HEK293 (cell line): ENCODE measurements at regions not wholly inside any gene's neighbourhood (a gene's known extent, or its start where the extent isn't known, plus 50 kb on each side); places are given as distances from the start of the nearest gene placed in this dataset.

ENCODE experiments used
- CTCF ChIA-PET: fragments of 350-600 bp; formaldehyde crosslinking; extraction: SDS; loops from one replicate; lab custom pipeline; 2021; ENCODE audit warnings: antibody characterized with exemption; lab: Yijun Ruan, JAX
- POLR2A ChIA-PET: fragments of 300-600 bp; formaldehyde crosslinking; extraction: SDS; loops from one replicate; lab custom pipeline; 2020; ENCODE audit warnings: antibody characterized with exemption, inconsistent platforms; lab: Yijun Ruan, JAX
- H3K27ac ChIP-seq: fragments of 200-500 bp; sonication (Bioruptor generic); 2 replicates; pipeline ENCODE4 v1.5.1; 2014; ENCODE audit warnings: low read depth, low read length, control low read depth, inconsistent platforms; ENCODE audit errors: extremely low read depth
- H3K36me3 ChIP-seq, 2 experiments: fragments of 200-500 bp in 1 of 2; sonication (Bioruptor generic) in 1 of 2; 1 replicate in 1 of 2; 2 replicates in 1 of 2; pipeline ENCODE4 v1.5.1; 2014 to 2017; ENCODE audit warnings: inconsistent platforms in 2 of 2, low read length in 2 of 2; ENCODE audit not compliant: control insufficient read depth in 2 of 2, insufficient read depth in 1 of 2
- H3K4me1 ChIP-seq: fragments of 200-500 bp; sonication (Bioruptor generic); 2 replicates; pipeline ENCODE4 v1.5.1; 2014; ENCODE audit warnings: mild to moderate bottlenecking, low read length, inconsistent platforms; ENCODE audit not compliant: control insufficient read depth, insufficient read depth
- H3K4me3 ChIP-seq: 2 replicates; pipeline ENCODE4 v1.5.1; 2011; ENCODE audit warnings: low read depth, mild to moderate bottlenecking, control low read depth, low read length, moderate library complexity
- H3K9me3 ChIP-seq: fragments of 200-500 bp; sonication (Bioruptor generic); 2 replicates; pipeline ENCODE4 v1.5.1; 2014; ENCODE audit warnings: low read depth, low read length, inconsistent platforms; ENCODE audit not compliant: control insufficient read depth, insufficient read depth
- BCL11B ChIP-seq: fragments of 450-650 bp; formaldehyde crosslinking; IDR thresholded peaks from 2 replicates; pipeline ENCODE4 v1.5.1; 2016; ENCODE audit warnings: low read depth, missing biosample characterization, missing genetic modification characterization
- FEZF1 ChIP-seq: fragments of 450-650 bp; formaldehyde crosslinking; IDR thresholded peaks from 2 replicates; pipeline ENCODE4 v1.5.1; 2016; ENCODE audit warnings: missing biosample characterization, missing genetic modification characterization
- GFI1B ChIP-seq: fragments of 450-650 bp; formaldehyde crosslinking; IDR thresholded peaks from 2 replicates; pipeline ENCODE4 v1.5.1; 2016; ENCODE audit warnings: missing biosample characterization, missing genetic modification characterization
- OSR2 ChIP-seq: fragments of 450-650 bp; formaldehyde crosslinking; IDR thresholded peaks from 2 replicates; pipeline ENCODE4 v1.5.1; 2016; ENCODE audit warnings: missing biosample characterization, missing genetic modification characterization
- OVOL3 ChIP-seq: fragments of 450-650 bp; formaldehyde crosslinking; IDR thresholded peaks from 2 replicates; pipeline ENCODE4 v1.5.1; 2016; ENCODE audit warnings: missing biosample characterization, missing genetic modification characterization
- TRIM28 ChIP-seq: IDR thresholded peaks from 2 replicates; pipeline ENCODE4 v1.6.1; 2011; ENCODE audit warnings: low read length, control low read depth, borderline replicate concordance
- YY1 ChIP-seq: fragments of 450-650 bp; formaldehyde crosslinking; IDR thresholded peaks from 2 replicates; pipeline ENCODE4 v1.5.1; 2018; ENCODE audit warnings: missing biosample characterization, missing genetic modification characterization
- ZBTB17 ChIP-seq: fragments of 450-650 bp; formaldehyde crosslinking; IDR thresholded peaks from 2 replicates; pipeline ENCODE4 v1.5.1; 2016; ENCODE audit warnings: missing biosample characterization, missing genetic modification characterization
- ZBTB7A ChIP-seq: fragments of 450-650 bp; formaldehyde crosslinking; IDR thresholded peaks from 2 replicates; pipeline ENCODE4 v1.5.1; 2016; ENCODE audit warnings: low read depth, missing biosample characterization, missing genetic modification characterization
- ZFP3 ChIP-seq: fragments of 450-650 bp; formaldehyde crosslinking; IDR thresholded peaks from 2 replicates; pipeline ENCODE4 v1.5.1; 2016; ENCODE audit warnings: low read depth, missing biosample characterization, missing genetic modification characterization
- ZFP41 ChIP-seq: fragments of 450-650 bp; formaldehyde crosslinking; IDR thresholded peaks from 2 replicates; pipeline ENCODE4 v1.5.1; 2016; ENCODE audit warnings: missing biosample characterization, missing genetic modification characterization, borderline replicate concordance
- ZNF121 ChIP-seq: fragments of 450-650 bp; formaldehyde crosslinking; IDR thresholded peaks from 2 replicates; pipeline ENCODE4 v1.5.1; 2016; ENCODE audit warnings: missing biosample characterization, missing genetic modification characterization
- ZNF146 ChIP-seq: fragments of 450-650 bp; formaldehyde crosslinking; IDR thresholded peaks from 2 replicates; pipeline ENCODE4 v1.5.1; 2016; ENCODE audit warnings: missing biosample characterization, missing genetic modification characterization
- ZNF155 ChIP-seq: fragments of 450-650 bp; formaldehyde crosslinking; IDR thresholded peaks from 2 replicates; pipeline ENCODE4 v1.5.1; 2016; ENCODE audit warnings: missing biosample characterization, missing genetic modification characterization
- ZNF214 ChIP-seq: fragments of 450-650 bp; formaldehyde crosslinking; IDR thresholded peaks from 2 replicates; pipeline ENCODE4 v1.5.1; 2017; ENCODE audit warnings: missing biosample characterization, mild to moderate bottlenecking, missing genetic modification characterization, borderline replicate concordance
- ZNF266 ChIP-seq: fragments of 450-650 bp; formaldehyde crosslinking; IDR thresholded peaks from 2 replicates; pipeline ENCODE4 v1.5.1; 2016; ENCODE audit warnings: missing biosample characterization, missing genetic modification characterization, low read depth
- ZNF274 ChIP-seq, 2 experiments: fragments of 200-500 bp in 1 of 2; fragments of 450-650 bp in 1 of 2; sonication (Bioruptor generic) in 1 of 2; formaldehyde crosslinking in 1 of 2; IDR thresholded peaks; 2 replicates each; pipeline versions ENCODE4 v1.5.1 to v1.6.1; 2014 to 2016; ENCODE audit warnings: borderline replicate concordance in 1 of 2, inconsistent platforms in 1 of 2, low read length in 1 of 2, missing biosample characterization in 1 of 2, missing genetic modification characterization in 1 of 2
- ZNF311 ChIP-seq: fragments of 450-650 bp; formaldehyde crosslinking; IDR thresholded peaks from 2 replicates; pipeline ENCODE4 v1.5.1; 2017; ENCODE audit warnings: missing biosample characterization, missing genetic modification characterization, borderline replicate concordance
- ZNF391 ChIP-seq: fragments of 450-650 bp; formaldehyde crosslinking; IDR thresholded peaks from 2 replicates; pipeline ENCODE4 v1.5.1; 2016; ENCODE audit warnings: low read depth, missing biosample characterization, missing genetic modification characterization, borderline replicate concordance
- ZNF404 ChIP-seq: fragments of 450-650 bp; formaldehyde crosslinking; IDR thresholded peaks from 2 replicates; pipeline ENCODE4 v1.5.1; 2017; ENCODE audit warnings: missing biosample characterization, missing genetic modification characterization
- ZNF416 ChIP-seq: fragments of 450-650 bp; formaldehyde crosslinking; IDR thresholded peaks from 2 replicates; pipeline ENCODE4 v1.5.1; 2016; ENCODE audit warnings: missing biosample characterization, missing genetic modification characterization
- ZNF423 ChIP-seq: fragments of 450-650 bp; formaldehyde crosslinking; IDR thresholded peaks from 2 replicates; pipeline ENCODE4 v1.5.1; 2016; ENCODE audit warnings: missing biosample characterization, missing genetic modification characterization
- ZNF433 ChIP-seq: fragments of 450-650 bp; formaldehyde crosslinking; IDR thresholded peaks from 2 replicates; pipeline ENCODE4 v1.5.1; 2016; ENCODE audit warnings: missing biosample characterization, missing genetic modification characterization, low read depth
- ZNF473 ChIP-seq: fragments of 450-650 bp; formaldehyde crosslinking; IDR thresholded peaks from 2 replicates; pipeline ENCODE4 v1.5.1; 2017; ENCODE audit warnings: missing biosample characterization, missing genetic modification characterization
- ZNF530 ChIP-seq: fragments of 450-650 bp; formaldehyde crosslinking; IDR thresholded peaks from 2 replicates; pipeline ENCODE4 v1.5.1; 2016; ENCODE audit warnings: low read depth, missing biosample characterization, missing genetic modification characterization
- ZNF544 ChIP-seq: fragments of 450-650 bp; formaldehyde crosslinking; IDR thresholded peaks from 2 replicates; pipeline ENCODE4 v1.5.0; 2017; ENCODE audit warnings: missing biosample characterization, missing genetic modification characterization
- ZNF585B ChIP-seq: fragments of 450-650 bp; formaldehyde crosslinking; IDR thresholded peaks from 2 replicates; pipeline ENCODE4 v1.5.1; 2016; ENCODE audit warnings: missing biosample characterization, missing genetic modification characterization
- ZNF621 ChIP-seq: fragments of 450-650 bp; formaldehyde crosslinking; IDR thresholded peaks from 2 replicates; pipeline ENCODE4 v1.5.1; 2017; ENCODE audit warnings: missing biosample characterization, missing genetic modification characterization
- ZNF658 ChIP-seq: fragments of 450-650 bp; formaldehyde crosslinking; IDR thresholded peaks from 2 replicates; pipeline ENCODE4; 2016; ENCODE audit warnings: missing biosample characterization, missing genetic modification characterization
- ZNF792 ChIP-seq: fragments of 450-650 bp; formaldehyde crosslinking; IDR thresholded peaks from 2 replicates; pipeline ENCODE4 v1.5.1; 2016; ENCODE audit warnings: missing biosample characterization, missing genetic modification characterization
- ZXDB ChIP-seq: fragments of 450-650 bp; formaldehyde crosslinking; IDR thresholded peaks from 2 replicates; pipeline ENCODE4 v1.5.1; 2016; ENCODE audit warnings: missing biosample characterization, missing genetic modification characterization
- TF ChIP-seq, protein P1 (sequence below): fragments of 450-650 bp; formaldehyde crosslinking; IDR thresholded peaks from 2 replicates; pipeline ENCODE4 v1.5.1; 2017; ENCODE audit warnings: missing biosample characterization, missing genetic modification characterization
- TF ChIP-seq, protein P2 (sequence below): sonication (generic); formaldehyde crosslinking; IDR thresholded peaks from 2 replicates; pipeline ENCODE4 v1.8.1; 2022; ENCODE audit warnings: mild to moderate bottlenecking, moderate library complexity, missing genetic modification reagents
- TF ChIP-seq, protein P3 (sequence below): fragments of 450-650 bp; formaldehyde crosslinking; IDR thresholded peaks from 2 replicates; pipeline ENCODE4; 2016; ENCODE audit warnings: missing biosample characterization, missing genetic modification characterization

DNA sequence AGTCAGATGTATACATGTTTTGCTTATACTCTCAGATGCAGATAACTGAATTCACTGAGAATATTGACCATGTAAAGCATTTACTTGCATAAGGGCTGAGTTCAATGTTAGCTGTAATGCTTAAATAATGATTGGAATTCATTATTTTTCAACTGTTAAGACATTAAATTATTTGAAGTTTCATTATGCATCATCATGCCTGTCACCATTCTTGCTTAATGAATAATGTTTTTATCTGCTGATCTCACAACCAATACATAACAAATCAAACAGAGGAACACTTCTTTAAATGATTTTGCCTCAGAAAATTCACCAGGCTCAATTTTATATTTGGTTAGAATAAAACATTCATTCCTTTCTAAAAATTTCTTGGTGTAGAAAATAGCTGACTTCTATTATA is 233.4 kb downstream of the GPR37 start:
- Histone ChIP-seq H3K4me1 (no peaks in the 10 kb centered on the region), H3K36me3 (no peaks in the 10 kb centered on the region), H3K9me3 (no peaks in the 10 kb centered on the region)
- POLR2A ChIA-PET, result no interaction called here
- CTCF ChIA-PET, result interaction anchor here (0.6 kb wide), 1 partner anchor 18 kb away, joined by 3 read pairs; no protein-coding TSS in a partner anchor
- TF ChIP-seq ZNF311 (tag by site-specific recombination) (no peak), ZFP3 (tag by site-specific recombination) (no peak), ZNF214 (tag by site-specific recombination) (no peak), ZNF473 (tag by site-specific recombination) (no peak), ZNF155 (tag by site-specific recombination) (no peak), ZNF146 (tag by site-specific recombination) (no peak), YY1 (no peak), ZNF544 (tag by site-specific recombination) (no peak), ZNF792 (tag by site-specific recombination) (no peak), ZNF621 (tag by site-specific recombination) (no peak), ZXDB (tag by site-specific recombination) (no peak), ZNF585B (tag by site-specific recombination) (no peak), GFI1B (tag by site-specific recombination) (no peak), ZFP41 (tag by site-specific recombination) (no peak), ZNF658 (tag by site-specific recombination) (no peak)
- TF ChIP-seq, protein P1, sequence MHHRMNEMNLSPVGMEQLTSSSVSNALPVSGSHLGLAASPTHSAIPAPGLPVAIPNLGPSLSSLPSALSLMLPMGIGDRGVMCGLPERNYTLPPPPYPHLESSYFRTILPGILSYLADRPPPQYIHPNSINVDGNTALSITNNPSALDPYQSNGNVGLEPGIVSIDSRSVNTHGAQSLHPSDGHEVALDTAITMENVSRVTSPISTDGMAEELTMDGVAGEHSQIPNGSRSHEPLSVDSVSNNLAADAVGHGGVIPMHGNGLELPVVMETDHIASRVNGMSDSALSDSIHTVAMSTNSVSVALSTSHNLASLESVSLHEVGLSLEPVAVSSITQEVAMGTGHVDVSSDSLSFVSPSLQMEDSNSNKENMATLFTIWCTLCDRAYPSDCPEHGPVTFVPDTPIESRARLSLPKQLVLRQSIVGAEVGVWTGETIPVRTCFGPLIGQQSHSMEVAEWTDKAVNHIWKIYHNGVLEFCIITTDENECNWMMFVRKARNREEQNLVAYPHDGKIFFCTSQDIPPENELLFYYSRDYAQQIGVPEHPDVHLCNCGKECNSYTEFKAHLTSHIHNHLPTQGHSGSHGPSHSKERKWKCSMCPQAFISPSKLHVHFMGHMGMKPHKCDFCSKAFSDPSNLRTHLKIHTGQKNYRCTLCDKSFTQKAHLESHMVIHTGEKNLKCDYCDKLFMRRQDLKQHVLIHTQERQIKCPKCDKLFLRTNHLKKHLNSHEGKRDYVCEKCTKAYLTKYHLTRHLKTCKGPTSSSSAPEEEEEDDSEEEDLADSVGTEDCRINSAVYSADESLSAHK (tag by site-specific recombination), result no peak
- TF ChIP-seq, all 188 proteins: peak for 0
- Histone ChIP-seq H3K4me3 (no peak overlapping the region), H3K27ac (no peak overlapping the region)

DNA sequence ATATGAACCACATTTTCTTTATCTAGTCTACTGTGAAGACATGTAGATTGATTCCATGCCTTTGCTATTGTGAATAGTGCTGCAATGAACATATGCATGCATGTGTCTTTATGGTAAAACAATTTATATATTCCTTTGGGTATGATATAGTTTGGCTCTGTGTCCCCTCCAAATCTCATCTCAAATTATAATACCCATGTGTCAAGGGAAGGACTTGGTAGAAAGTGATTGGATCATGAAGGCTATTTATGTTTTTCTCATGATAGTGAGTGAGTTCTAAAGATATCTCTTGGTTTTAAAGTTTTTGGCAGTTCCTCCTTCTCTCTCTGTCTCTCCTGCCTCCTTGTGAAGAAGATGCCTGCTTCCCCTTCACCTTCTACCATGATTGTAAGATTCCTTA is 248.7 kb downstream of the GPR37 start:
- Histone ChIP-seq H3K36me3 (no peaks in the 10 kb centered on the region), H3K9me3 (no peaks in the 10 kb centered on the region), H3K4me1 (no peaks in the 10 kb centered on the region), H3K4me3 (no peak overlapping the region), H3K27ac (no peak overlapping the region)
- TF ChIP-seq ZBTB17 (tag by site-specific recombination) (no peak), ZNF416 (tag by site-specific recombination) (no peak), OSR2 (tag by site-specific recombination) (no peak), ZNF274 (IDR thresholded peaks at IDR 0.05; ENCODE audit: low read length) (no peak), ZNF274 (tag by site-specific recombination; IDR thresholded peaks at IDR 0.05; ENCODE audit: borderline replicate concordance) (no peak), FEZF1 (tag by site-specific recombination) (no peak), ZNF423 (tag by site-specific recombination) (no peak), ZNF391 (tag by site-specific recombination) (no peak), ZFP41 (tag by site-specific recombination) (no peak), ZNF404 (tag by site-specific recombination) (no peak), ZNF266 (tag by site-specific recombination) (no peak), ZNF433 (tag by site-specific recombination) (no peak), ZNF792 (tag by site-specific recombination) (no peak), ZNF121 (no peak), ZNF530 (tag by site-specific recombination) (no peak), TRIM28 (no peak), ZBTB7A (tag by site-specific recombination) (no peak), OVOL3 (no peak), BCL11B (tag by site-specific recombination) (no peak)
- TF ChIP-seq, protein P2, sequence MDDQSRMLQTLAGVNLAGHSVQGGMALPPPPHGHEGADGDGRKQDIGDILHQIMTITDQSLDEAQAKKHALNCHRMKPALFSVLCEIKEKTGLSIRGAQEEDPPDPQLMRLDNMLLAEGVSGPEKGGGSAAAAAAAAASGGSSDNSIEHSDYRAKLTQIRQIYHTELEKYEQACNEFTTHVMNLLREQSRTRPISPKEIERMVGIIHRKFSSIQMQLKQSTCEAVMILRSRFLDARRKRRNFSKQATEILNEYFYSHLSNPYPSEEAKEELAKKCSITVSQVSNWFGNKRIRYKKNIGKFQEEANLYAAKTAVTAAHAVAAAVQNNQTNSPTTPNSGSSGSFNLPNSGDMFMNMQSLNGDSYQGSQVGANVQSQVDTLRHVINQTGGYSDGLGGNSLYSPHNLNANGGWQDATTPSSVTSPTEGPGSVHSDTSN (CRISPR knock-in tag), result no peak
- TF ChIP-seq, protein P3, sequence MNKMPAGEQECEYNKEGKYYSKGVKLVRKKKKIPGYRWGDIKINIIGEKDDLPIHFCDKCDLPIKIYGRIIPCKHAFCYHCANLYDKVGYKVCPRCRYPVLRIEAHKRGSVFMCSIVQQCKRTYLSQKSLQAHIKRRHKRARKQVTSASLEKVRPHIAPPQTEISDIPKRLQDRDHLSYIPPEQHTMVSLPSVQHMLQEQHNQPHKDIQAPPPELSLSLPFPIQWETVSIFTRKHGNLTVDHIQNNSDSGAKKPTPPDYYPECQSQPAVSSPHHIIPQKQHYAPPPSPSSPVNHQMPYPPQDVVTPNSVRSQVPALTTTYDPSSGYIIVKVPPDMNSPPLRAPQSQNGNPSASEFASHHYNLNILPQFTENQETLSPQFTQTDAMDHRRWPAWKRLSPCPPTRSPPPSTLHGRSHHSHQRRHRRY (tag by site-specific recombination), result no peak
- POLR2A ChIA-PET, result no interaction called here
- CTCF ChIA-PET, result interaction anchor here (0.6 to 0.7 kb wide), 2 partner anchors 58 to 332 kb away, joined by 3 read pairs; no protein-coding TSS in a partner anchor
